Transverse colon (tissue), 4 donors: ENCODE measurements at regions not wholly inside any gene's neighbourhood (a gene's known extent, or its start where the extent isn't known, plus 50 kb on each side); places are given as distances from the start of the nearest gene placed in this dataset.
A peak's percentile ranks its signal among the peaks of the same experiment; 100 is the strongest.

Experiments
- DNase-seq: peaks from one replicate; pipeline ENCODE4 v3.0.0-alpha.2; 2019
- H3K27ac ChIP-seq, 4 donors: fragments of 200-600 bp; sonication (generic); 2 replicates each; pipeline ENCODE4 v1.5.1; 2016 to 2018; ENCODE audit warnings: inconsistent platforms in 4 of 4
- H3K27me3 ChIP-seq: fragments of 200-600 bp; sonication (generic); 2 replicates; pipeline ENCODE4 v1.5.1; 2017; ENCODE audit warnings: inconsistent platforms
- H3K36me3 ChIP-seq, 4 donors: fragments of 200-600 bp; sonication (generic); 2 replicates each; pipeline ENCODE4 v1.5.1; 2017 to 2019; ENCODE audit warnings: inconsistent platforms in 4 of 4
- H3K4me1 ChIP-seq, 4 donors: fragments of 200-600 bp; sonication (generic); 2 replicates each; pipeline ENCODE4 v1.5.1; 2017 to 2020; ENCODE audit warnings: inconsistent platforms in 4 of 4
- H3K4me3 ChIP-seq, 4 donors: fragments of 200-600 bp; sonication (generic); 1 replicate in 1 of 4; 2 replicates in 3 of 4; pipeline versions ENCODE4 v1.5.1 to v1.6.1; 2017 to 2019; ENCODE audit warnings: inconsistent platforms in 4 of 4
- H3K9me3 ChIP-seq, 2 donors: fragments of 200-600 bp; sonication (generic); 2 replicates each; pipeline ENCODE4 v1.5.1; 2017 to 2019; ENCODE audit warnings: inconsistent platforms in 2 of 2
- EP300 ChIP-seq: sonication (generic); formaldehyde crosslinking; IDR thresholded peaks from one replicate; pipeline ENCODE4 v1.6.1; 2017; ENCODE audit warnings: antibody characterized with exemption, low read depth
- POLR2A ChIP-seq: fragments of 450-650 bp; IDR thresholded peaks from one replicate; pipeline ENCODE4 v1.6.1; 2016; ENCODE audit warnings: antibody characterized with exemption, mild to moderate bottlenecking, moderate library complexity
- POLR2AphosphoS5 ChIP-seq, 3 donors: sonication (generic); formaldehyde crosslinking; IDR thresholded peaks; one replicate each; pipeline ENCODE4 v1.6.1; 2016; ENCODE audit warnings: antibody characterized with exemption in 3 of 3
- WGBS, 2 donors: methylation state at CpG; one replicate each; pipeline ENCODE4 v1.1.5; 2018; ENCODE audit warnings: low coverage in 1 of 2; 5-methylcytosine and 5-hydroxymethylcytosine counted together
- in situ Hi-C, 4 donors: fragments of 200-750 bp; cut with MboI; loops; one replicate each; pipeline versions ENCODE4 v1.15.0 to v1.15.1; 2017; ENCODE audit warnings: low sequenced_read_pairs in 3 of 4, low pct_ligation_motif_present in 1 of 4, low pct_unique_long_range_greater_than_20kb in 1 of 4
- intact Hi-C: fragments of 100-400 bp; cut with DNase I; formaldehyde crosslinking; loops from one replicate; pipeline ENCODE4 v1.15.1; 2023; ENCODE audit warnings: low total_unique reads
- TF ChIP-seq, protein P1 (sequence below), 5 experiments: fragments of 200-600 bp in 3 of 5; fragments of 450-650 bp in 2 of 5; sonication (generic) in 3 of 5; IDR thresholded peaks; 1 replicate in 2 of 5; 2 replicates in 3 of 5; pipeline ENCODE4 v1.5.1; 2016 to 2017; ENCODE audit warnings: antibody characterized with exemption in 5 of 5, inconsistent platforms in 3 of 5, mild to moderate bottlenecking in 2 of 5, moderate library complexity in 1 of 5

DNA sequence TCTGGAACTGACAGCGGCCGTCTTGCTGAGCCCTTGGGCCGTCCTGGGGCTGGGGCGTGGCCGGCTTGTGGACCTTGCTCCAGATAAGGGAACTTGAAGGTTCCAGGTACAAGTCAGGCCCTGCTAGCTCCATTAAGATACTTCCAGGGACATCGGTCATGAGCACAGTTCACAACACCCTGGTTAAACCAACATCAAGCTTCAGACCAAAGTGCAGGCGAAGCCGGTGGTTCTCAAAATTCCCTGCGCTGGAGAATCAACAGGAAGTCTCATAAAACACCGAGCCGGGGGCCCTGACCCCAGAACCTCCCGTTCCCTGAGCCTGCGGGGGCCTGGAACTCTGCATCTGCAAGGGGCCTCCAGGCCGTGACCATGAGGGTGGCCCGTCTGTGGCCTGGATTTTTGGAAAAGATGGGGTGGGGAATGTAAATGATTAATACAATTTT, 1043.8 kb downstream of the BRD1 start:
- Histone ChIP-seq H3K4me3 (no peak overlapping the region), H3K27me3 (no peaks in the 10 kb centered on the region), H3K27ac (no peak overlapping the region), H3K9me3 (no peaks in the 10 kb centered on the region), H3K36me3 (no peaks in the 10 kb centered on the region), H3K4me1 (no peaks in the 10 kb centered on the region)
- intact Hi-C loops (no loop called here), in situ Hi-C loops (no loop called here)
- DNase-seq: no peak
- TF ChIP-seq POLR2A (no peak), POLR2AphosphoS5 (IDR thresholded peaks at IDR 0.05) (no peak), EP300 (no peak)
- TF ChIP-seq, protein P1, sequence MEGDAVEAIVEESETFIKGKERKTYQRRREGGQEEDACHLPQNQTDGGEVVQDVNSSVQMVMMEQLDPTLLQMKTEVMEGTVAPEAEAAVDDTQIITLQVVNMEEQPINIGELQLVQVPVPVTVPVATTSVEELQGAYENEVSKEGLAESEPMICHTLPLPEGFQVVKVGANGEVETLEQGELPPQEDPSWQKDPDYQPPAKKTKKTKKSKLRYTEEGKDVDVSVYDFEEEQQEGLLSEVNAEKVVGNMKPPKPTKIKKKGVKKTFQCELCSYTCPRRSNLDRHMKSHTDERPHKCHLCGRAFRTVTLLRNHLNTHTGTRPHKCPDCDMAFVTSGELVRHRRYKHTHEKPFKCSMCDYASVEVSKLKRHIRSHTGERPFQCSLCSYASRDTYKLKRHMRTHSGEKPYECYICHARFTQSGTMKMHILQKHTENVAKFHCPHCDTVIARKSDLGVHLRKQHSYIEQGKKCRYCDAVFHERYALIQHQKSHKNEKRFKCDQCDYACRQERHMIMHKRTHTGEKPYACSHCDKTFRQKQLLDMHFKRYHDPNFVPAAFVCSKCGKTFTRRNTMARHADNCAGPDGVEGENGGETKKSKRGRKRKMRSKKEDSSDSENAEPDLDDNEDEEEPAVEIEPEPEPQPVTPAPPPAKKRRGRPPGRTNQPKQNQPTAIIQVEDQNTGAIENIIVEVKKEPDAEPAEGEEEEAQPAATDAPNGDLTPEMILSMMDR (IDR thresholded peaks at IDR 0.05): no peak
- 50 to 57% methylated on average over 5 to 15 of the region's 15 CpGs for WGBS, 2 donors

DNA sequence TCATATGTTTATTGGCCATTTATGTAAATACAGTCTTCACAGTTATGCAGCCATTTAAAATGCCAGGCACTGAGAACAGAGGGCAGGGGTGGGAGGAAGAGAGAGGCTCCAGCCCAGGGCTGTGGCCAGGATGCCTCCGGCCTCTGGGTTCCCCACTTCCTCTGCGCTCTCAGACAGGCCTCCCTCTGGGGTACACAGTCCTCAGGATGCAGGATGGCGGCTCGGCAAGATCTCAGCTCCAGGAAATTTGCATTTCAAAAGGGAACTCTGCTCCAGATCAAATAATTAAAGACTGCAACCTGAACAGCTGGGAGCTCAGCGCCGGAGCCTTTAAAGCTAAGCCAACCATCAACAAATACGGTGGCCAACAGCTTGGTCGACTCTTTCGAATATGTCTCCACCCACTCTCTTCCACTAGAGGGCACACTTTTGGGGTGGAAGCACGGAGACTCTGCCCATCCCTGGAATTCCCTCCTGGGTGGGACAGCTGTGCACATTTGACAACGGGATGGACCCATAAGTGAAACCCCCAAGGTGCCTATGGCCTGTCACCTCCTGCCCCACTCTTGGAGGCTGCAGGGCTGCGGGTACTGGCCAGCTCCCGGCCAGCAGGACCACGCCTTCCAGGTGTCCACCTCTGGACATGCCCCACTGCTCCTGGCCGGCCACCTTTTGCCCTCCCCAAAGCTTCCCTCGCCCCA, 1044.7 kb downstream of the BRD1 start:
- Histone ChIP-seq H3K36me3 (no peaks in the 10 kb centered on the region), H3K27ac (no peak overlapping the region), H3K27me3 (no peaks in the 10 kb centered on the region), H3K9me3 (no peaks in the 10 kb centered on the region), H3K4me1 (no peaks in the 10 kb centered on the region), H3K4me3 (no peak overlapping the region)
- in situ Hi-C loops: no loop called here
- intact Hi-C loops: no loop called here
- no peak for DNase-seq
- WGBS, 2 donors: 44 to 74% methylated on average over 3 to 16 of the region's 16 CpGs
- TF ChIP-seq, protein P1 (IDR thresholded peaks at IDR 0.05): peak in 1 of 5 experiments; percentile 17
- TF ChIP-seq POLR2AphosphoS5 (IDR thresholded peaks at IDR 0.05): no peak

DNA sequence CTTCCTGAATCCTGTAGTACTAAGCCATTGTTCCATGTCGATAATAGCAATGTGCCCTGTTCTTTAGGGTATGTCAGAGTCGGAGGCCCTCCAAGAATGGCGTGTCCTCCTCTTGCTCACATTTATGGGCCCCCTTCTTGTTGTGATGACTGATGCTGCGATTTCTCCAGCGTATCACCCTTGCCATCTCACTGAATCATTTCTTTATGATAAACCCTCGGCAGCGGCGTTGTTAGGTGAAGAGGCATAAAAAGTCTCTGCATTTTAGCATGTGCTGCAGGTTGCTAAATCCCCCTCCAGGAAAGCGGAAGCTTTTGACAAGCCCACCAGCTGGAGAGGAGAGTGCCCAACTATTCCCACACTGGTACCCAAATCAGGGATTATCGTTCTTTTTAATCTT, 1045.3 kb downstream of the BRD1 start:
- Histone ChIP-seq H3K4me3 (no peak overlapping the region), H3K9me3 (peaks cover 0 to under 1% of the 10 kb centered on the region in 2 donors), H3K27me3 (no peaks in the 10 kb centered on the region), H3K27ac (no peak overlapping the region), H3K36me3 (no peaks in the 10 kb centered on the region), H3K4me1 (no peaks in the 10 kb centered on the region)
- in situ Hi-C loops: no loop called here
- intact Hi-C loops: no loop called here
- TF ChIP-seq POLR2AphosphoS5 (IDR thresholded peaks at IDR 0.05) (no peak), POLR2A (no peak), EP300 (no peak)
- TF ChIP-seq, protein P1 (IDR thresholded peaks at IDR 0.05): no peak
- WGBS, 2 donors: 91 to 98% methylated on average over 7 to 10 of the region's 10 CpGs
- no peak for DNase-seq

DNA sequence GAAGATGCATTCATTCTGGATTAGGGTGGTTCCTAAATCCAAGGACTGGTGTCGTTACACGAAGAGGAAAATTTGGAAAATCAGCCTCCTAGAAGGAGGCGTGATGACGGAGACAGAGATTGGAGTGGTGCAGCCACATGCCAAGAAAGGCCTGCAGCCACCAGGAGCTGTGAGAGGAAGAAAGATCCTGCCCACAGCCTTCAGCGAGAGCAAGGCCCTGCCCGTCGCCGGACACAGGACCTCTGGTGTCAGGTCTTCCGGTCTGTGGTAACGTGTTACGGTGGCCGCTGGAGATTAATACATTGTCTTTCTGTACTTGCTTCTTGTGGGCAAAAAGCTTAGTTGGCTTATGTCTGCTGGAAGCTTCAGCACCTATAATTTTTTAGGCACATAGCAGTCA, 1045.8 kb downstream of the BRD1 start:
- Histone ChIP-seq H3K27ac (no peak overlapping the region), H3K4me1 (no peaks in the 10 kb centered on the region), H3K9me3 (peaks cover 0 to 5% of the 10 kb centered on the region in 2 donors), H3K36me3 (no peaks in the 10 kb centered on the region), H3K4me3 (no peak overlapping the region), H3K27me3 (no peaks in the 10 kb centered on the region)
- DNase-seq: no peak
- WGBS, 2 donors: 90 to 95% methylated on average over 2 to 12 of the region's 12 CpGs
- intact Hi-C loops: no loop called here
- in situ Hi-C loops: no loop called here
- TF ChIP-seq POLR2AphosphoS5 (IDR thresholded peaks at IDR 0.05) (no peak), EP300 (no peak), POLR2A (no peak)
- TF ChIP-seq, protein P1 (IDR thresholded peaks at IDR 0.05): no peak
